MV-4-11 (cell line): ENCODE measurements at regions not wholly inside any gene's neighbourhood (a gene's known extent, or its start where the extent isn't known, plus 50 kb on each side); places are given as distances from the start of the nearest gene placed in this dataset.
"Not testable (repeated sequence)": the region's sequence is repeated elsewhere in the genome, so short reads cannot be mapped to it uniquely, and the experiment has no call there.

ENCODE experiments used
- DNase-seq: peaks from one replicate; lab custom pipeline; 2025; lab: John Stamatoyannopoulos, UW

DNA sequence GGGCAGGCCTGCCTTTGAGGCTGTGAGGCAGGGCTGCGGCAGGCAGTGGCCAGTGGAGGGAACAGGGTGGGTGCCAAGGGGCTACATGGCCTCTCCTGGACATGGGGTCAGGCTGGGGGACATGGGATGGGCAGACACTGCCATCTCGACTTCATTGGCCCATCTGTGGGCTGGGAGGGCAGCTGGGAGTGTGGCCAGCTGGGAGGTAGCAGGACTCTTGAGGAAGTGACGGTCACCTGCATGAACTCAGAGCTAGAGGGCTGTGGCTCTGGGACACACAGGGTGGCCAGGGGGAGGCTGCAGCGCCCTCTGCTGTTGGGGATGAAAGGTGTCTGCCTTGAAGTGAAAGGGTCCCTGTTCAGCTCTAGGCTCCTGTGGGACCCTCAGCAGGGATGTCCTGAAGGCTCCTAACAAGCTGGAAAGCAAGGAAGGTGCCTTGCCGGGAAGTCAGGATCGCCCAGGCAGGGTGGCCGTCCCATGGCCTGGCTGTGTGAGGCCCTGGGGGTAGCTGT lies 244.0 kb downstream of the ANKRD30B start:
- DNase-seq = not testable (repeated sequence)

DNA sequence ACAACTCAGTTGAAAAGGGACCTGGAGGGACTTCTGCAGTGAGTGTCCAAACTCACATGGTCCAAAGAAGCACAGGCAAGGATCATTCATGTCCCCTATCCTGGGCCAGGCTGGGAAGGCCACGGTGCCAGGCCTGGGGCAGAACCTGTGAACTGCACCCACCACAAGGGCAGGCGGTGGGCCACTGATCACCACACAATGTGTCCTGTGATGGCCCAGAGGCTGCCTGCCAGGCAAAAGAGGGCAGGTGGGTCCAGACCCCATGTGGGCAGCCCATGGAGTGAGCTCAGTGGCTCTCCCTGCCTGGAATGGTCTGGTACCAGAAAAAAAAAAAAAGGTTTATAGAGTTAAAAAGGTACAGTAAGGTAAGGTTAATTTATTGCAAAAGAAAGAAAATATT lies 244.8 kb downstream of the ANKRD30B start:
- DNase-seq = not testable (repeated sequence)

DNA sequence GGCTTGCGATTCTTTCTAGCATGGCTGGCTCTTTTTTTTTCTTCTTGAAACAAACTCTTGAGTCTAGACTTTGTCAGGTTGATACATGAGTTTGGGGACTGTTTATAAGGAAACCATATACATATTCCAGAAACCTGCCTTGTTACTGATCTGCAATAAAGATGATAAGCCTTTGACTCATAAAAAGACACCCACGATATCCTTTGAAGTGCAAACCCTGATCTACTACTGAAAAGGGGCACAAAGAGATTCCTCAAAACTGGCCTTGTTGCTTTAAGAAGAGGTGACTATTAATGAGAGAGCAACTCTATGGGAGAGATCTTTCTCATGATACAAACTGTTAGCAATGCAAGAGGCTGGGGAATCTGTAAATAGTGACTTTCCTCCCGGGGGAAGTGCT lies 247.1 kb downstream of the ANKRD30B start:
- not testable (repeated sequence) for DNase-seq

DNA sequence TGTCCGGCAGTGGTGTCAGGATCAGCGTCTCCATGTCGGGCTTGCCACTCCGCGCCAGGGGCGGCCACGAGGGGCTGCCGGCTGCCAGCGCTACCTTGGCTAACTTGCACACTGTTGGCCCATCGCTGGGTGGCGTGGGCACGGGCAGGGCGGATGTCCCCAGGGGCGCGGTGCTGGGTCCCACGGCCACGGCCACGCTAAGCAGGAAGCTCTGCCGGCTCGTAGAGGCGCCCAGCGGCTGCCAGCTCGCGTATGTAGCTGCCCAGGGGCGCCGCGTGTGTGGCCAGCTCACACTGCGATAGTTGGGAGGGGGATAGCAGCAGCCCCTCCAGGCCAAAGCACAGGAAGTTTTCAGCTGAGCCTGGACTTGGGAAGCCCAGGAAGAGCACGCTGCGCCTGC lies 249.4 kb downstream of the ANKRD30B start:
- DNase-seq = no peak

DNA sequence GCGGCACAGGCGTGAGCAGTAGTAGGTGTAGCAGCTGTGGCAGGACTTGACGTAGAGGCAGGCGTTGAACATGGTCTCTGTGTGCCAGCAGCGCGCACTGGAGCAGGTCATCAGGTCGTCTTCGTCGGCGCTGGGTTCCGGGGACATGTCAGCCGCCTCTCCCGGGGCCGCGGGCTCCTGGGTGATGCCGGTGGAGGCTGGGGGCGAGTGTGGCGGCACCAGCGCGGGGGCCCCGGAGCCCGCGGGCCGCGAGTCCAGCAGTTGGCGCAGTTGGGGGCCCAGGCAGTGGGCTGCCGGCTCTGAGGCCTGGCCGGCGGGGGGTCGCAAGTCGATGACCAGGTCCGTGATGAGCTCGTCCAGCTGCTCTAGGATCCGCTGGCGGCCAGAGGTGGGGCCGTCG lies 249.9 kb downstream of the ANKRD30B start:
- DNase-seq = not testable (repeated sequence)

DNA sequence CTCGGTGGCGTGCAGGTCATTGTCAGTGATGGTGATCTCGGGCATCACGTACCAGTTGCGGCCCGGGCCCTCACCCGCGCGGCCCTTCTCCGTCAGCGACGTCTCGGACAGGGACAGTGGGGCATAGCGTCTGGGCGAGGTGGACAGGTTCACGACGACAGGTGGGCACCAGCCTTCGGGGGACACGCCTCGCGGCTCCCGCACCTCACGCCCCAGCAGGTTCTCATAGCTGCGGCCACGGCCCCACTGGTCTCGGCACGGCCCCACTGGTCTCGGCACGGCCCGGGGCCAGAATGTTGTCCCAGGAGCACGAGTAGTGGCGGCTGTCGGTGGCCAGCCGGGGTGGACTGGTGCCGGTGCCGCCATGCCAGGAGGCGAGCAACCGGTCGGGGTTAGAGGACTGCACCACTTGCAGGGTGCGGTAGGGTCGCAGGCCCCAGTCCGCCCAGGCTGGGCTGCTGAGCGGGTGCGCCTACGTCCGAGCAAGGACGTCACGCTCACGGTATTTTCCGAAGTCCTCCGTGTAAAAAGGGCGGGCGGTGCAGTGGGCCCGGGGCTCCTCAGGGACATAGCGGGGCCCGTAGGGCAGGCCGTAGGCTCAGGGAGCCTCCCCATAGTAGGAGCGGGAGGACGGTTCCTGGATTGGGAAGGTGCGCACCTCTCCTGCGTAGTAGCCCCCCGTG lies 250.5 kb downstream of the ANKRD30B start:
- DNase-seq = not testable (repeated sequence)

DNA sequence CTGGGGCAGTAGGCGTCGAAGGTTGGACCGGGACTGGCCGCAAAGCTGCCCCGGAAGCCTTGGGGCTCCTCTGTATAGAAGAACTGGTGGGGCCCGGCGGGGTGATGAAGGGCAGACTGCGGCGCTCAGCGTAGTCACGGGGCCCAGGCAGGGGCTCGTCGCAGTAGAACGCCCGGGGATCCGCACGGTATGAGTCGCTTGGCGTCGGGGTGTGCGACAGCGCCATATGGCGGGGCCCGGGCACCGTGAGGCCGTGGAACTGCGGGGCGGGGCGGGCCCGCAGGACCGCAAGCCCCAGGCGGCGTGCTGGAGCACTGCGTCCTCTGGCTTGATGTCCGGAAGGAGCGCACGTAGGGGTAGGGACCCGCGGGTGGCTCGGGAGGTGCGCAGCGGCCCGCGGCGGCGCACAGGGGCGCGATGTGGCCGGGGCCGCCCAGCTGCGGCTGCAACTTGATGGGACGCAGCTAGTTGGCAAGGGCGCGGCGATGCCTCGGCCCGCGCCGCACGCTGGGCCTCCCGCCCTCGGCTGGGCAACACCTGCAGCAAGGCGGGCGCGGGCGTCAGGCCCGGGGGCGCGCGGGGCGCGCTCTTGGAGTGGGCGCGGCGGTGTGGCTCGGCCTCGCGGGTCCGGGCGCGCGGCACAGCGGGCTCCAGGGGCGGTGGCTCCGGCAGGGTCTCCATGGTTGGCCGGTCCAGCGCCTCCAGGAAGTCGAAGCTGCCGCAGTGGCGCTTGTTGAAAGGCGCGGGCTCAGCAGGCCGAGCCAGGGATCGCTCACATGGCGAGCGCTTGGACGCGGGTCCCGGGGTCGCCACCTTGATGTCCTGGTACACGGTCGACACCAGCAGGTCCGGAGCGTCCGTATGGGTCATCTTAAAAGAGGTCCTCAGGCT lies 251.4 kb downstream of the ANKRD30B start:
- no peak for DNase-seq

DNA sequence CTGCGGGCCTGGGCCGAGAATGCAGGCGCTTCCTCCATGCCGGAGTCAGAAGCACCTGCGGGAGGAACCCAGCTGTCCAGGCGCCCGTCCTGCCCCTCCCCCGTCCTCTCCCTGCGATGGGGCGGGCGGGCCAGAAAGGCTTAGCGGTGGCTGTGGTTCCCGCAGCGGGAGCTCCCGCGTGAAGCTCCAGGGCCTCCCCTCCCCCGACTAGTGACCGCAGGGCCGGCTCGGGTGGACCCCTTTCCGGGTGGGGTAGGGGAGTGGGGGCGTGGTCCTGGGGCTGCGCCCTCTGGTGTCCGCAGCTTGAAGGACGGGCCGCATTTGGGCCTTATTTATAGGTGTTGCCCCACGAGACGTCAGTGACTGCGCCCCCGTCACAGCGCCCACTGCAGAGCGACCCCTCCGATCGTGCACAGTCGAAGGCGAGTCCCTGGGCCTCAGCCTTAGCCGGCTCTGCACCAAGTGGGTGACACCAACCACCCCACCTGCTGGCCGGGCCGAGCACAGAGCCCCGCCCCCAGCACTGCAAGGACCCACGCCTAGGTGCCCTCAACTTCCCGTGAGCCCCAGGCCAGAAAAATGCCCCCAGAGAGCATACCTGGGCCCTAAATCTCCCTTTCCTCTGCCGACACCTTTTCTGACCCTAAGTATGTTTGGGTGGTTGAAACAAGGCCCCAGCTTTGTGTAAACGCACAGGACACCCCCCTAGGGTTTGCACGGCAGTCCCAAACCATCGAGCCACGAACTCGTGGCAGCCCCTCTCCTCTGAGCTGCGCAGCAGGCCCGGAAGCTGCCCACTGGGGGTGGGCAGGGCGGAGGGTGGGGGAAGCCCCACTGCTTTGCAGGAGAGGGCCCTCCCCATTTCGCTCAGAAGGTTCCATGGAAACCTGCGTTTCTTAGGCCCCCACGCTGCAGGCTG lies 252.4 kb downstream of the ANKRD30B start:
- not testable (repeated sequence) for DNase-seq

DNA sequence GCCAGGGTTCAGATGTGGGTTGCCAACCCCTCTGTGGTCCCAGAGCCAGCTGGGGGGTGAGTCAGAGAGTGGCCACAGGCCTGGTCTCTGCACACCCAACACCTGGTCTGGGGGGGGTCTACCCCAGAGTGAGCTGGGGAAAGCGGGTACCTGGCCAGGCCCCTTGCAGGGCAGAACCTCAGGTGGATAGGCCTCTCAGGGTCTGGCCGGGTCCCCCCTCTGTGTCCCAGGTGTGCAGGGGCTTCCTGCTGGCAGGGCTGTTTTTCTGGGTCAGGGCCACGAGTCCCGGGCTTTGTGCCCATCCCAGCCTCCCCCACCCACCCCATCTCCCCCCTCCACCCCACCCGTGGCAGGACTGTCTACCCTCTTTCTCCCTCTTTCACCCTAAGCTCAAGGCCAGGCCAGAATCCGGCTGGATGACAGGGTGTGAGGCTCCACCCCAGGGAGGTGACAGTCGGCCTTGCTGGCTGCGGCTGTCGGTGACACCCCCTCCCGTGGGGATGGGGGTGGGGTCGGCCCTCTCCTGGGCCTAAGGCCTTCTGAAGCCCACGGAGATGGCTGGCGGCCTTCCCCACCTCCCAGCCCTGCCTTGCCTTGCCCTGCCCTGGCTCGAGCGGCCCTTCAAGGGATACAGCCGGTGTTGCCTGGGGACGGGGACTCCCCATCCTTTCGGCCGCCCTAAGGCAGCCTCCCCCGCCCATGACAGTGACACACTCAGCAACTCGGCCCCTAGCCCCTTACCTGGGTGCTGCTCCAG lies 253.2 kb downstream of the ANKRD30B start:
- not testable (repeated sequence) for DNase-seq

DNA sequence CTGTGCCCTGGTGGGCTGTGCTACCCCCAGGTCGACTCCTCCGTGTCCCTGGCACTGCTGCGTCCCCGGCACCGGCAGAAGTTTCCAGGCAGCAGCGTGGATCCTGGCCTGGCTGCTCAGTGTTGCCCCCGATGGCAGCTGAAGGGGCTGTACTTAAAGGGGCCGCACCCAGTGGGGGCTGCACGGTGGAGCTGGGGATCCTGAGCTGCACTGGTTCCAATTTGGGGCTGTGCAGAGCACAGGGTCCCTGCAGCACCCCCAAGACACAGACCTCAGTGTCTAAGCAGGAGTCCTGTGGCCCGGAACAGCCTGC lies 253.8 kb downstream of the ANKRD30B start:
- DNase-seq = not testable (repeated sequence)

DNA sequence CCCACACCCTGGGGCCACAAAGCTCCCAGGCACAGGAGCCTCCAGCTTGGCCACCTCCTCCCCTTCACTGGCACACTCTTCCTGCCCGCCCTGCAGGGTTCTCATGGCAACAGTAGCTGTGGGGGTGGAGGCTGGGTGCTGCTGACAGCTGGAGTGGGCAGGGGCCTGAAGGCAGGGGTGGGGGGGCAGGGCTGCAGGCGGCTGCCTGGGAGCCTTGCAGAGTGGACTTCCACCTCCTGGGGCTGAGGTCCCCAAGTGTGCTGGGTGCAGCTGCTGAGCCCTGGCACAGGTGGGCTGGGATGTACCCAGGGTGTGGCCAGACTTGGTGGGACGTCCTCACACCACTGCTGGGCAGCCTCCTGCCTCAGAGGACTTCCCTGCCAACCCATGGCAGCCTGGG lies 254.8 kb downstream of the ANKRD30B start:
- DNase-seq = not testable (repeated sequence)

DNA sequence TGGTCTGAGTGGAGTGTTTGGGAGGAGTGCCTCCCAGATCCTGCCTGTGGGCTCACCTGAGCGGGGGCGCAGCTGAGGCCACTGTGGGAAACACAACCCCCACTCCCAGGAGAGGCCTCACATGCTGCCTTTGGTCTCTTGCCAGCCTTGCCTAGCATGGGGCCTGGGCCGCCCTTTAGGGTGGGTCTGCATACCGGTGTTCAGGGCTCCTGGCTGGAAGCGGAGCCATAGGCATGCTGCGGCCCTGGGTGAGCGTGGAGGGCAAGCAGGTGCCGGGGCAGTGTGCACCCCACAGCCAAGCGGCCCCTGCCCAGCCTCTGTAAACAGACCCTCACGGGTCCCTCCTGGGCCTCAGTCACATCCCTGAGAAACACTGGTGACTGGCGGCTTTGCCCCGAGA lies 255.3 kb downstream of the ANKRD30B start:
- not testable (repeated sequence) for DNase-seq

DNA sequence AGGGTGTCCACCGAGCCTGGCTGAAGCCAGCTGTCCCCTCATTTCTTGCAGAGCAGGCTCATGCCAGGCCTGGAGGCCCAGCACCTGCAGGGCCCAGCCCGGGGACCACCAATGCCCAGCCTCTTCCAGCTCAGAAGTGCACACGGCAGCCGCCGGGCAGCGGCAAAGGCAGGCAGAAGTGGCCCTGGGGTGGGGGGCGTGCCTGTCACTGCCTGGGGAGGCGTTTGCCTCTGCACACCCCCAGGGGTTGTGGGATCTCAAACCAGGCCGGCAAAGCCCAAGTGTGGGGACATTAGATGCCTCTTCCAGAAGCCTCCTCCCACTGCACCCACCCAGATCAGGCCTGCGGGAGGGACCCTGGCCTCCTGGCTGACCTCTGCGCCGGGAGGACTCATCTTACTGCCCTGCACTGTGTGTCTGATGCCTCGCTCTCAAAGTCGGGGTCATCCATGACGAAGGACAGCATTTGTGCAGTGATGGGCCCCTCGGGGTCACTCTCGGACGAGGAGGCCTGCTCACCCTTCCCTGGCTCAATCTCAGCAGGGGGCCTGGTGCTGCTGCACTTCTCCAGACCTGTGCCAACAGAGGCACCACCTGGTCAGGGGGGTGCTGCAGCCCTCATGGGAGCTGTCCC lies 255.8 kb downstream of the ANKRD30B start:
- not testable (repeated sequence) for DNase-seq

DNA sequence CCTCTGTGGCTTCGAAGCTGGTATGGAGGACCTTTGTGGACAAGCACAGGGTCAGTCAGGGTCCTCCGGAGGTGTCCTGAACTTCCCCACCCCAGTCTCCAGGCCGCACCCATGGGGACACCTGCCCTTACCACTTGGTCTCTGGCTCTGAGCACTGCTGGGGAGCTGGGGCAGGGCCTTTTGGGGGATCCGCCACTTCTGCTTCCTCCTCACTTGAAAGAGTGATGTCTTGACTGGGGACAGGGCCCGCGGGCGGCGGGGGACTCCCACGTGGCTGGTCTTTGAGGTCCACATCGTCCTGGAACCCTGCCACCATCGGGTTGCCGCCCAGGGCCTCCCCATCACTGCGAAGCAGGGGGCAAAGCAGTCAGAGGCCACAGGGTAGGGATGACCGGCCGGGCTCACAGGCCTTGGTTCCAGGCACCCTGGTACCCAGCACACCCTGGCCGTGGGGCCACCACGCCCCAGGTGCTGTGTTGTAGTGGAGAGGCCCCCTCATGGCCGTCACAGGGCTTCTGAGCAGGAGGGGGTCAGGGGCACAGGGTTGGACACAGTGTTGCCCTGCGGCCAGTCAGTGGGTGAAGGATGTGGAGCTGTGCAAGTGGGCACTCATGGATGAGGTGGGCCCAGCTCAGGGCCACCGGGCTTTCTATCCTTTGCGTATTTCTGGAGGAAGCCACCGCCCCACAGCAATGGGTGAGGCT lies 256.4 kb downstream of the ANKRD30B start:
- DNase-seq = not testable (repeated sequence)

DNA sequence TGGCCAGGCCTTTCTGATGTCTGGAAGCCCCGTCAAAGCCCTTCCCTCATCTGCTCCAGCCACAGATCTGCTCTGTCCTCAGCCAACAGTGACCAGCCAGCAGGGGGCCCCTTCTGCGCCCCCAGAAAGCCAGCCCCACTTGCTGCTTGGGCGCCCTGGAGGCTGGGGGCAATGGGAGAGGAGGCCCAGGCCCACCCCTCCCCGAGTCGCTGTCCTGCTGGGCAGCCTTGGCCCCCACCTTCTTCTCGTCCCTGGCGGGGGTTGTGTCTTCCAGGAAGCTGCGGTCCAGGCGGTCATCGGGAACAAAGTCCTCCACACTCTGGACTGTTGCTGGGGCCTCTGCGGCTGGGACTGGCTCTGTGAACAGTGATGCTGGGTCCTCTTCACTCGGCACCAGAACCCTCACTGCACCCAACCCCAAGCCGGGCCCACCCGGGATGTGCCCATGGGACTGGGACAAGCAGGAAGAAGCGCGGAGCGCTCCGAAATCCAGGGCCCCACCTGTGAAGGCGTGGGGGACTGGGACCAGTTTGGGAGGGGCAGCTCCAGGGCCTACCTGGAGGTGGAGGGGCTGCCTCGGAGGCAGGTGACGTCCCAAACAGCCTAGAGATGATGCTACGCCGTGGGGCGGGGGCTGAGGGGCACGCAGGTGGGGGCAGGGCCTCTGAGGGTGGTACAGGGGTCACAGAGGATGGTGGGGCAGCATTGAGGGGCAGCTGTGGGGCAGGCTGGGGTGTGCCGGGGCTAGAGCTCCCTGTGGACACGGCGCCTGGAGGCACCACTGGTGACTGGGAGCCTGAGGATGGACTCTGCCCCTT lies 257.6 kb downstream of the ANKRD30B start:
- no peak for DNase-seq

DNA sequence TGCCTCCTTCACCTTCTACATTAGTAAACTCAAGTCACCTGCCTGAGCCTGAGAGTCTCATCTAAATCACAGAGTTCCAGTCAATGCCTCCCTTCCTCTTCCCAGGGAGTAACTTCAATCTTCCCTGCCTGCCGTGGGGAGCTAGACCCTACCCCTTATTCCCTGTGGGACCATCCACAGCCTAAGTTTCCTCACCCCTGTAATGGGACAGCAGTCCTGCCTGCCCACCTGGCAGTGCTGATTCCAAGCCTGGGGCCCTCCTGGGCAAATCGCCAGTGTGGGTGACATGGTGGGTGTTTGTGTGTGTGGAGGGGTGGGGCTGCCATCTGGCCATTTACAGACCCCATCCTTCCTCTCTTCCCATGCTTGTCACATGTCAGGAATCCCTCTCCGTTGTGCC lies 258.6 kb downstream of the ANKRD30B start:
- DNase-seq = not testable (repeated sequence)

DNA sequence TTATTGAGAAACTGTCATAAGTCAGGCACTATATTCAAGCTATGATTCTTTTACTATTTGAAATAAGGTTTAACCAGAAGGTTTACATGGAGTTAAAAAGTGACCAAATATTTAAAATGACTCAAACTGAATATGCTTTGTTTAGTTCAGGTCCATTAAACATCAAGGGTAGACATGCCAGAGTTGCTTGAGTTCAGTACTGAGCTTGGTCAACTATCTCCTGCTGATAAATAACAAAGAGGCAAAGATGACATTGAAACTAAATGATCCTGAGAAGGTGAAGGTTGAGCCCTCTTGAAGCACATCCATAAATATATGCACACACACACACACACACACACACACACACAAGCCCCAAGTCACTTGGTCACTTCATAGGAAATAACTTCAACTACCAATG lies 278.1 kb downstream of the ANKRD30B start:
- not testable (repeated sequence) for DNase-seq

DNA sequence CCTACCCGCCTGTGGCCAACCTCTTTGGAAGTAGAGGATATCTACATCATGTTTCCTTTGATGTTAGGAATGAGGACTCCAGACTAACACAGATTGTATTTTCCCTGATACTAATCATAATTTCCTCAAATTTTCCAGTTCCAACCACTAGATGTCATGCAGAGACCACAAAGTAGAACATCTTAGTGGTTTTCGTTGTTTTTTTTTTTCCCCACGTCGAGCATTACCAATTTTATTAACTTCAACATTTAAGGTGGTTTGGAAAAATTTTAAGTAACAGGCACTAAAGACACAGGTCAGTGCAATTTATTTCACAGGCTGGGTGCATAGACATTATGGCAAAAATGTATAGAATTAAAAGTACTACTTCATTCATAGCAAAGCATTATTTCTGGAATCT lies 280.1 kb downstream of the ANKRD30B start:
- not testable (repeated sequence) for DNase-seq

DNA sequence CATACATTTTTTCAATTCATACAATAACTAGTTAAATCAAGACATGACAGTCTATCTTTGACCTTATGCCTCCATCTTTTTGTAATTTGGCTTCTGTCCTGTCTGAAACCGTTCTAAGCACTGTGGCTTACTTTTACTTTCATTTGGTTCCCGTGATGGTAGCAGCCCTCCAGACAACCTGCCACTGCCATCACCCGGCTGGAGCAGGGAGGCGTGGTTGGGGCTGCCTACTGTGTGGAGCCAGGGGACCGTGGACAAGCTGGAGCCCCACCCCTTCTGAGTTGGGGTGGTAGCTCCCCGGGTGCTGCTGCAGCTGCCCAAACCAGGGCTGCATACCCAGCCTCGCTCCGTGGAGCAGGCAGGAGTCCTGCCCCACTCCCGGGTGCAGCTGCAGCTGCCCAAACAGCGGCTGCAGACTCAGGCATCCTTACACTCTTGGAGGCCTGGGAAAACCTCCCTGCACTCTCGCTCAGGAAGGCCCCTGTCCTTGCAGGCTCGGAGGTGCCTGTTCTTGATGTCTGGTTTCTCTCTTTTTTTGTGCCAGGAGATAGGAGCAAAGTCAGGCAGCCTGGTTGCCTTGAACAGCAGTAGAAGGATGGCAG lies 312.4 kb downstream of the ANKRD30B start:
- DNase-seq = not testable (repeated sequence)
